Glutamatergic neuron (in vitro differentiated cells): ENCODE measurements at regions not wholly inside any gene's neighbourhood (a gene's known extent, or its start where the extent isn't known, plus 50 kb on each side); places are given as distances from the start of the nearest gene placed in this dataset.
"Not testable (repeated sequence)": the region's sequence is repeated elsewhere in the genome, so short reads cannot be mapped to it uniquely, and the experiment has no call there.

Source experiments
- DNase-seq: peaks from one replicate; pipeline ENCODE4 v3.0.0; 2022
- H3K27ac Mint-ChIP-seq: one replicate; pipeline ENCODE4 v1.8.0; 2020; ENCODE audit warnings: mild to moderate bottlenecking, mixed read lengths, inconsistent platforms; ENCODE audit not compliant: unreplicated experiment
- H3K27me3 Mint-ChIP-seq: one replicate; pipeline ENCODE4 v1.8.0; 2020; ENCODE audit warnings: mild to moderate bottlenecking, moderate library complexity, mixed read lengths, inconsistent platforms; ENCODE audit not compliant: unreplicated experiment
- H3K36me3 Mint-ChIP-seq: one replicate; pipeline ENCODE4 v1.8.0; 2020; ENCODE audit warnings: mild to moderate bottlenecking, mixed read lengths, inconsistent platforms; ENCODE audit not compliant: unreplicated experiment
- H3K4me1 Mint-ChIP-seq: one replicate; pipeline ENCODE4 v1.8.0; 2020; ENCODE audit warnings: mild to moderate bottlenecking, low read depth, mixed read lengths, inconsistent platforms; ENCODE audit not compliant: unreplicated experiment
- H3K4me3 Mint-ChIP-seq: one replicate; pipeline ENCODE4 v1.8.0; 2020; ENCODE audit warnings: mild to moderate bottlenecking, mixed read lengths, inconsistent platforms; ENCODE audit not compliant: unreplicated experiment
- H3K9me3 Mint-ChIP-seq: one replicate; pipeline ENCODE4 v1.8.0; 2020; ENCODE audit warnings: mild to moderate bottlenecking, moderate library complexity, mixed read lengths, inconsistent platforms; ENCODE audit not compliant: unreplicated experiment
- TF ChIP-seq, protein P1 (sequence below): fragments of 200-600 bp; sonication (generic); IDR thresholded peaks from one replicate; pipeline ENCODE4 v1.5.0; 2021; ENCODE audit not compliant: partially characterized antibody, unreplicated experiment

DNA sequence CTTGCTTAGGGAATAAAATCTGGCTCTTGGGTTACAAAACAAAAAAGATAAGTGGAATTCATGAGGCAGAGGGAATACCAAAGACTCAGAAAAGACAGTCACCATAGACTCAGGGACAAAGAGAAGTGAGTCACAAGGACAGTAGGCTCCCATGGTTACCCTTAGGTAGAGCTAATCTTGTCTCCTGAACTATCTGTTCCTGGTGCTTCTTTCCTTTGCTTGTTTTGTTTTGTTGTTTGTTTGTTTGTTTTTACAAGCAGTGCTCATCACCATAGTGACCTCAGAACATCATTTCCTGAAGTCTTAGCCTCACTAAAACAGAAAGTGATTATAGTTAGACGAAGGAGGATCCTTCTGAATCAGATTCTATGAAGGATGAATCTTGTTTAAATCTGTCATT, 142.3 kb upstream of the SOX21 start:
- TF ChIP-seq, protein P1, sequence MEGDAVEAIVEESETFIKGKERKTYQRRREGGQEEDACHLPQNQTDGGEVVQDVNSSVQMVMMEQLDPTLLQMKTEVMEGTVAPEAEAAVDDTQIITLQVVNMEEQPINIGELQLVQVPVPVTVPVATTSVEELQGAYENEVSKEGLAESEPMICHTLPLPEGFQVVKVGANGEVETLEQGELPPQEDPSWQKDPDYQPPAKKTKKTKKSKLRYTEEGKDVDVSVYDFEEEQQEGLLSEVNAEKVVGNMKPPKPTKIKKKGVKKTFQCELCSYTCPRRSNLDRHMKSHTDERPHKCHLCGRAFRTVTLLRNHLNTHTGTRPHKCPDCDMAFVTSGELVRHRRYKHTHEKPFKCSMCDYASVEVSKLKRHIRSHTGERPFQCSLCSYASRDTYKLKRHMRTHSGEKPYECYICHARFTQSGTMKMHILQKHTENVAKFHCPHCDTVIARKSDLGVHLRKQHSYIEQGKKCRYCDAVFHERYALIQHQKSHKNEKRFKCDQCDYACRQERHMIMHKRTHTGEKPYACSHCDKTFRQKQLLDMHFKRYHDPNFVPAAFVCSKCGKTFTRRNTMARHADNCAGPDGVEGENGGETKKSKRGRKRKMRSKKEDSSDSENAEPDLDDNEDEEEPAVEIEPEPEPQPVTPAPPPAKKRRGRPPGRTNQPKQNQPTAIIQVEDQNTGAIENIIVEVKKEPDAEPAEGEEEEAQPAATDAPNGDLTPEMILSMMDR: no peak
- Mint-ChIP-seq H3K4me3 (no peak overlapping the region), H3K36me3 (no peaks in the 10 kb centered on the region), H3K4me1 (no peaks in the 10 kb centered on the region), H3K27me3 (peaks cover 2% of the 10 kb centered on the region), H3K9me3 (peaks cover 1% of the 10 kb centered on the region), H3K27ac (no peak overlapping the region)
- no peak for DNase-seq

DNA sequence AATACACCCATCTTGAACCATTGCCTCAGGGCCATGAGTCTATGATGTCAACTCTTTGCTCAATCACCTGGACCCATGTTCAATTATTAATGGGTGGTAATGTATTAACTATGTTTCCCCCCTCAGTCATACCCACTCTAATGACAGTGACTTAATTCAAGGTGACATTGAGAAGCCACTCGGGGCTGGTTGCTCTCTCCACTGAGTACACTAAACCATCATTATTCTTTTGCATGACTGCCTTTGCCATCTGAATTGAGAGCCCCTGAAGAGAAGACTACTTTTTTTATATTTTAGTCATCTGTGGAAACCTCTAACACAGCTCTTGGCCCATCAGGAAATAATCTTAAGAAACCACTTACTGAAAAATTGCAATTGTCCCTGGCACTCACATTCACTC, 139.2 kb upstream of the SOX21 start:
- H3K36me3 Mint-ChIP-seq: no peaks in the 10 kb centered on the region
- no peak overlapping the region for H3K27ac Mint-ChIP-seq
- TF ChIP-seq, protein P1: no peak
- no peaks in the 10 kb centered on the region for H3K9me3 Mint-ChIP-seq
- no peak overlapping the region for H3K4me3 Mint-ChIP-seq
- no peak for DNase-seq
- peaks cover 4% of the 10 kb centered on the region for H3K27me3 Mint-ChIP-seq
- H3K4me1 Mint-ChIP-seq: no peaks in the 10 kb centered on the region

DNA sequence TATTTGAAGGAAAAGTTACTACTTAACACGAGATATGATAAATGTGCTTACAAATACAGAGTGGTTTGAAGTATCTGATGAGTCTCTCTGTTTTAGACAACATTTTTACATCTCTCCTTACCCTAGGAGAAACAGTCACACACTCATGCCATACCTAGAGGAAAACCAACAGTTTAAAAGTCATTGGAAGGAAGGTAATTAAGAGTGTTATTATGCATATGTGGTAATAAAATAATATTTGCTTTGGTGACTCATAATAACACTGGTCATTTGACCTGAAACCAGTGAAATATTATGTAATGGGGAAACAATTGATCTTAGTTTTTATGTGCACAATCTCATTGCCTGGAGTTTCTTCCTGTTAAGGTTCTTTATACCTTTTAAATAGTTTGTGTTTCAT, 136.9 kb upstream of the SOX21 start:
- no peak overlapping the region for H3K27ac Mint-ChIP-seq
- no peak for DNase-seq
- H3K27me3 Mint-ChIP-seq: peaks cover 4% of the 10 kb centered on the region
- no peaks in the 10 kb centered on the region for H3K9me3 Mint-ChIP-seq
- H3K4me1 Mint-ChIP-seq: no peaks in the 10 kb centered on the region
- no peaks in the 10 kb centered on the region for H3K36me3 Mint-ChIP-seq
- H3K4me3 Mint-ChIP-seq: no peak overlapping the region
- TF ChIP-seq, protein P1: no peak

DNA sequence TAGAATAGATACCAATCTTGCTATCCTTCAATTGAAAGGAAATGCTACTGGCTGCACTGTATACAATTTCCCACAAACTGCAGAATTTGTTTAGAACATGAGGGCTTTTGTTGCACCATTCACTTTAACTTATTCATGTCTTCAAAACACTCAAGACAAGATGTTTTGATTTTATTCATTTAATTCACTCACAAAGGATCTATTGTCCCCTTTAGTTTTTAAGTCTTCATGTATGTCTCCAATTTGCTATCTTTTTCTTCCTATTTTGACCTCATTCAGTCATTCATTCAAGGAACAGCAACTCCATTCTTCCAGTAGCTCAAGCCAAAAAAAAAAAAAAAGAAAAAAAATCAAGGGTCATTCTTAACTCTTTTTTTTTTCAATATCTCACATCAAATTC, 130.6 kb upstream of the SOX21 start:
- DNase-seq: no peak
- no peaks in the 10 kb centered on the region for H3K27me3 Mint-ChIP-seq
- H3K36me3 Mint-ChIP-seq: no peaks in the 10 kb centered on the region
- no peak overlapping the region for H3K4me3 Mint-ChIP-seq
- TF ChIP-seq, protein P1: no peak
- no peaks in the 10 kb centered on the region for H3K4me1 Mint-ChIP-seq
- no peaks in the 10 kb centered on the region for H3K9me3 Mint-ChIP-seq
- no peak overlapping the region for H3K27ac Mint-ChIP-seq

DNA sequence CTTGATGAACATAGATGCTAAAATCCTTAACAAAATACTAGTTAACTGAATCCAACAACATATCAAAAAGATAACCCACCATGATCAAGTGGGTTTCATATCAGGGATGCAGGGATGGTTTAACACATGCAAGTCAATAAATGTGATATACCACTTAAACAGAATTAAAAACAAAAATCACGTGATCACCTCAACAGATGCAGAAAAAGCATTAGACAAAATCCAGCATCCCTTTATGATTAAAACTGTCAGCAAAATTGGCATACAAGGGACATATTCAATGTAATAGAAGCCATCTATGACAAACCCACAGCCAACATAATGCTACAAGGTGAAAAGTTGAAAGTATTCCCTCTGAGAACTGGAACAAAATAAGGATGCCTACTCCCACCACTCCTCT, 124.7 kb upstream of the SOX21 start:
- not testable (repeated sequence) for DNase-seq, H3K27ac Mint-ChIP-seq, H3K27me3 Mint-ChIP-seq, H3K9me3 Mint-ChIP-seq, H3K4me3 Mint-ChIP-seq, H3K4me1 Mint-ChIP-seq, H3K36me3 Mint-ChIP-seq
